Fibroblast of lung (primary cell): ENCODE measurements at regions not wholly inside any gene's neighbourhood (a gene's known extent, or its start where the extent isn't known, plus 50 kb on each side); places are given as distances from the start of the nearest gene placed in this dataset.

Experiments
- DNase-seq, 2 donors: peaks; one replicate each; pipeline versions ENCODE4 v3.0.0 to v3.0.0-alpha.2; 2010; ENCODE audit warnings: low read depth in 2 of 2
- H2AFZ ChIP-seq: 2 replicates; pipeline ENCODE4 v1.5.1; 2012; ENCODE audit warnings: low read length, control low read depth, inconsistent platforms
- H3K27ac ChIP-seq: 2 replicates; pipeline ENCODE4 v1.5.1; 2011; ENCODE audit warnings: low read length, control low read depth; ENCODE audit not compliant: insufficient read depth
- H3K27me3 ChIP-seq: 2 replicates; pipeline ENCODE4 v1.5.1; 2011; ENCODE audit warnings: mild to moderate bottlenecking, low read length; ENCODE audit not compliant: control insufficient read depth, insufficient read depth
- H3K36me3 ChIP-seq: 2 replicates; pipeline ENCODE4 v1.5.1; 2011; ENCODE audit warnings: low read length; ENCODE audit not compliant: control insufficient read depth, insufficient read depth
- H3K4me1 ChIP-seq: 2 replicates; pipeline ENCODE4 v1.5.1; 2011; ENCODE audit warnings: low read length; ENCODE audit not compliant: control insufficient read depth, insufficient read depth; ENCODE audit errors: extremely low read depth
- H3K4me2 ChIP-seq: 2 replicates; pipeline ENCODE4 v1.5.1; 2011; ENCODE audit warnings: low read length, control low read depth; ENCODE audit not compliant: insufficient read depth; ENCODE audit errors: extremely low read depth
- H3K4me3 ChIP-seq, 4 experiments: fragments of 200-600 bp in 1 of 4; sonication (generic) in 1 of 4; replicated peaks in 1 of 4; 2 replicates each; pipeline ENCODE4 v1.5.1; 2011 to 2016; ENCODE audit warnings: low read length in 4 of 4, low read depth in 3 of 4, mild to moderate bottlenecking in 3 of 4, control low read depth in 2 of 4, inconsistent platforms in 1 of 4, mixed read lengths in 1 of 4; ENCODE audit not compliant: insufficient read depth in 1 of 4; ENCODE audit errors: control extremely low read depth in 1 of 4
- H3K79me2 ChIP-seq: 2 replicates; pipeline ENCODE4 v1.5.1; 2012; ENCODE audit warnings: mild to moderate bottlenecking, low read length, inconsistent platforms; ENCODE audit not compliant: control insufficient read depth, insufficient read depth
- H3K9ac ChIP-seq: 2 replicates; pipeline ENCODE4 v1.5.1; 2011; ENCODE audit warnings: mild to moderate bottlenecking, low read length, control low read depth; ENCODE audit not compliant: insufficient read depth
- H3K9me3 ChIP-seq: 2 replicates; pipeline ENCODE4 v1.5.1; 2012; ENCODE audit warnings: low read depth, low read length; ENCODE audit not compliant: control insufficient read depth, insufficient read depth
- H4K20me1 ChIP-seq: 2 replicates; pipeline ENCODE4 v1.5.1; 2011; ENCODE audit warnings: low read length; ENCODE audit not compliant: control insufficient read depth, insufficient read depth; ENCODE audit errors: extremely low read depth
- CTCF ChIP-seq, 2 donors: IDR thresholded peaks in 1 of 2; conservative IDR thresholded peaks in 1 of 2; 1 replicate in 1 of 2; 2 replicates in 1 of 2; pipeline ENCODE4 v1.5.1; 2011 to 2012; ENCODE audit warnings: low read length in 2 of 2, control low read depth in 1 of 2, inconsistent platforms in 1 of 2, low read depth in 1 of 2, mild to moderate bottlenecking in 1 of 2
- EZH2 ChIP-seq: IDR thresholded peaks from 2 replicates; pipeline ENCODE4 v1.5.1; 2012; ENCODE audit warnings: low read length, control low read depth, mild to moderate bottlenecking; ENCODE audit errors: missing control alignments

GRCh38 chr16:86050111-86050510 is 151.1 kb downstream of the IRF8 start:
- H3K4me2 ChIP-seq = no peak overlapping the region
- no peak overlapping the region for H3K9ac ChIP-seq
- no peak for DNase-seq
- H3K4me1 ChIP-seq = no peaks in the 10 kb centered on the region
- no peaks in the 10 kb centered on the region for H3K36me3 ChIP-seq
- TF ChIP-seq EZH2 = no peak
- TF ChIP-seq CTCF (conservative IDR thresholded peaks at IDR 0.05 in 1 of 2, IDR thresholded peaks at IDR 0.05 in 1 of 2; ENCODE audit: low read depth in 1 of 2, low read length in 2 of 2) = no peak
- H3K4me3 ChIP-seq = no peak overlapping the region
- no peak overlapping the region for H2AFZ ChIP-seq
- no peaks in the 10 kb centered on the region for H4K20me1 ChIP-seq
- no peaks in the 10 kb centered on the region for H3K9me3 ChIP-seq
- no peak overlapping the region for H3K27ac ChIP-seq
- peaks cover 20% of the 10 kb centered on the region for H3K27me3 ChIP-seq
- no peaks in the 10 kb centered on the region for H3K79me2 ChIP-seq

- DNase-seq = no peak
- Histone ChIP-seq H3K4me2 (no peak overlapping the region), H3K9me3 (no peaks in the 10 kb centered on the region), H3K9ac (no peak overlapping the region), H4K20me1 (no peaks in the 10 kb centered on the region), H3K79me2 (no peaks in the 10 kb centered on the region), H3K36me3 (no peaks in the 10 kb centered on the region), H2AFZ (no peak overlapping the region), H3K4me1 (no peaks in the 10 kb centered on the region), H3K4me3 (no peak overlapping the region), H3K27ac (no peak overlapping the region), H3K27me3 (peaks cover 20% of the 10 kb centered on the region)
- TF ChIP-seq CTCF (conservative IDR thresholded peaks at IDR 0.05 in 1 of 2, IDR thresholded peaks at IDR 0.05 in 1 of 2; ENCODE audit: low read depth in 1 of 2, low read length in 2 of 2) (no peak), EZH2 (peak; percentile 39)
Measured at GRCh38 chr16:86050591-86051367, 151.8 kb downstream of the IRF8 start.

- Histone ChIP-seq H3K79me2 (no peaks in the 10 kb centered on the region), H3K9ac (no peak overlapping the region), H3K4me2 (no peak overlapping the region), H3K27ac (no peak overlapping the region), H3K4me1 (no peaks in the 10 kb centered on the region), H4K20me1 (no peaks in the 10 kb centered on the region), H3K27me3 (peaks cover 20% of the 10 kb centered on the region), H3K9me3 (no peaks in the 10 kb centered on the region), H3K4me3 (no peak overlapping the region), H2AFZ (no peak overlapping the region), H3K36me3 (no peaks in the 10 kb centered on the region)
- DNase-seq = no peak
- TF ChIP-seq CTCF (conservative IDR thresholded peaks at IDR 0.05 in 1 of 2, IDR thresholded peaks at IDR 0.05 in 1 of 2; ENCODE audit: low read depth in 1 of 2, low read length in 2 of 2) (no peak), EZH2 (no peak)
Measured at GRCh38 chr16:86051368-86052114, 152.6 kb downstream of the IRF8 start.
